HL-60 (cell line): ENCODE measurements at regions not wholly inside any gene's neighbourhood (a gene's known extent, or its start where the extent isn't known, plus 50 kb on each side); places are given as distances from the start of the nearest gene placed in this dataset.

Source experiments
- DNase-seq, 2 experiments: peaks; one replicate each; pipeline ENCODE4 v3.0.0-alpha.2; 2010 to 2020; ENCODE audit warnings: low read depth in 1 of 2, low spot score in 1 of 2
- H3K27ac ChIP-seq: fragments of 250-450 bp; sonication (Bioruptor Pico); replicated peaks from 2 replicates; pipeline ENCODE4 v1.5.1; 2020; ENCODE audit warnings: mild to moderate bottlenecking, moderate library complexity
- H3K27me3 ChIP-seq: fragments of 250-450 bp; sonication (Bioruptor Pico); 2 replicates; pipeline ENCODE4 v1.5.1; 2021; ENCODE audit warnings: mild to moderate bottlenecking, moderate library complexity; ENCODE audit not compliant: insufficient read depth, poor library complexity, severe bottlenecking
- H3K4me3 ChIP-seq: replicated peaks from 2 replicates; pipeline ENCODE4 v1.5.1; 2011; ENCODE audit warnings: mild to moderate bottlenecking, control low read depth, low read length; ENCODE audit not compliant: insufficient read depth
- GABPA ChIP-seq: IDR thresholded peaks from 2 replicates; pipeline ENCODE4 v1.6.1; 2012; ENCODE audit warnings: low read depth
- POLR2AphosphoS5 ChIP-seq: IDR thresholded peaks from 2 replicates; pipeline ENCODE4 v1.6.1; 2012; ENCODE audit warnings: low read depth
- SPI1 ChIP-seq: IDR thresholded peaks from 2 replicates; pipeline ENCODE4 v1.6.1; 2012; ENCODE audit warnings: low read depth, mild to moderate bottlenecking, borderline replicate concordance
- TF ChIP-seq, protein P1 (sequence below): IDR thresholded peaks from 2 replicates; pipeline ENCODE4 v1.6.1; 2012; ENCODE audit warnings: low read depth; ENCODE audit not compliant: insufficient replicate concordance
- TF ChIP-seq, protein P2 (sequence below): IDR thresholded peaks from one replicate; pipeline ENCODE4 v1.5.1; 2011; ENCODE audit warnings: low read length, control low read depth, inconsistent platforms; ENCODE audit not compliant: insufficient read depth

DNA sequence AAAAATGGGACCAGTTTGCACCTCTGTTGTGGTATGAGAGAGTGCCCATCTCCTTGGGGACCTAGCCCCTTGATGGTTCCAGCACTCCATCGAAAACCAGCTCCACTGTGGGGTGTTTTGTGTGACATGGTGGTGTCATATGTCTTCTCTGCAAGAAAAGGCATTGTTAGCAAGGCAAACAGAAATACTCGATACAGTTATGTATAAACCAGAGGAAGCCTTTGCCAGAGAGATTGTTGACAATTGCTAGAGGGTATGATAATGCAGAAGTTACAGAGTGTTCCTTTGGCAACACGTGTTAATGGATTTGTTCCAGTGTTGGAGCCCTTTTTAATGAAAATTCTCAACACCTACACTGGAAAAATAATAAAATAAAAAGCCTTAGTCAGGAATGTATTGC lies 270.4 kb upstream of the DMRT1 start:
- DNase-seq = no peak
- no peak for TF ChIP-seq SPI1
- TF ChIP-seq POLR2AphosphoS5 = no peak
- no peak for TF ChIP-seq GABPA
- TF ChIP-seq, protein P1, sequence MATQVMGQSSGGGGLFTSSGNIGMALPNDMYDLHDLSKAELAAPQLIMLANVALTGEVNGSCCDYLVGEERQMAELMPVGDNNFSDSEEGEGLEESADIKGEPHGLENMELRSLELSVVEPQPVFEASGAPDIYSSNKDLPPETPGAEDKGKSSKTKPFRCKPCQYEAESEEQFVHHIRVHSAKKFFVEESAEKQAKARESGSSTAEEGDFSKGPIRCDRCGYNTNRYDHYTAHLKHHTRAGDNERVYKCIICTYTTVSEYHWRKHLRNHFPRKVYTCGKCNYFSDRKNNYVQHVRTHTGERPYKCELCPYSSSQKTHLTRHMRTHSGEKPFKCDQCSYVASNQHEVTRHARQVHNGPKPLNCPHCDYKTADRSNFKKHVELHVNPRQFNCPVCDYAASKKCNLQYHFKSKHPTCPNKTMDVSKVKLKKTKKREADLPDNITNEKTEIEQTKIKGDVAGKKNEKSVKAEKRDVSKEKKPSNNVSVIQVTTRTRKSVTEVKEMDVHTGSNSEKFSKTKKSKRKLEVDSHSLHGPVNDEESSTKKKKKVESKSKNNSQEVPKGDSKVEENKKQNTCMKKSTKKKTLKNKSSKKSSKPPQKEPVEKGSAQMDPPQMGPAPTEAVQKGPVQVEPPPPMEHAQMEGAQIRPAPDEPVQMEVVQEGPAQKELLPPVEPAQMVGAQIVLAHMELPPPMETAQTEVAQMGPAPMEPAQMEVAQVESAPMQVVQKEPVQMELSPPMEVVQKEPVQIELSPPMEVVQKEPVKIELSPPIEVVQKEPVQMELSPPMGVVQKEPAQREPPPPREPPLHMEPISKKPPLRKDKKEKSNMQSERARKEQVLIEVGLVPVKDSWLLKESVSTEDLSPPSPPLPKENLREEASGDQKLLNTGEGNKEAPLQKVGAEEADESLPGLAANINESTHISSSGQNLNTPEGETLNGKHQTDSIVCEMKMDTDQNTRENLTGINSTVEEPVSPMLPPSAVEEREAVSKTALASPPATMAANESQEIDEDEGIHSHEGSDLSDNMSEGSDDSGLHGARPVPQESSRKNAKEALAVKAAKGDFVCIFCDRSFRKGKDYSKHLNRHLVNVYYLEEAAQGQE = no peak
- TF ChIP-seq, protein P2, sequence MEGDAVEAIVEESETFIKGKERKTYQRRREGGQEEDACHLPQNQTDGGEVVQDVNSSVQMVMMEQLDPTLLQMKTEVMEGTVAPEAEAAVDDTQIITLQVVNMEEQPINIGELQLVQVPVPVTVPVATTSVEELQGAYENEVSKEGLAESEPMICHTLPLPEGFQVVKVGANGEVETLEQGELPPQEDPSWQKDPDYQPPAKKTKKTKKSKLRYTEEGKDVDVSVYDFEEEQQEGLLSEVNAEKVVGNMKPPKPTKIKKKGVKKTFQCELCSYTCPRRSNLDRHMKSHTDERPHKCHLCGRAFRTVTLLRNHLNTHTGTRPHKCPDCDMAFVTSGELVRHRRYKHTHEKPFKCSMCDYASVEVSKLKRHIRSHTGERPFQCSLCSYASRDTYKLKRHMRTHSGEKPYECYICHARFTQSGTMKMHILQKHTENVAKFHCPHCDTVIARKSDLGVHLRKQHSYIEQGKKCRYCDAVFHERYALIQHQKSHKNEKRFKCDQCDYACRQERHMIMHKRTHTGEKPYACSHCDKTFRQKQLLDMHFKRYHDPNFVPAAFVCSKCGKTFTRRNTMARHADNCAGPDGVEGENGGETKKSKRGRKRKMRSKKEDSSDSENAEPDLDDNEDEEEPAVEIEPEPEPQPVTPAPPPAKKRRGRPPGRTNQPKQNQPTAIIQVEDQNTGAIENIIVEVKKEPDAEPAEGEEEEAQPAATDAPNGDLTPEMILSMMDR = no peak
- Histone ChIP-seq H3K27ac (no peak overlapping the region), H3K27me3 (no peaks in the 10 kb centered on the region), H3K4me3 (no peak overlapping the region)

DNA sequence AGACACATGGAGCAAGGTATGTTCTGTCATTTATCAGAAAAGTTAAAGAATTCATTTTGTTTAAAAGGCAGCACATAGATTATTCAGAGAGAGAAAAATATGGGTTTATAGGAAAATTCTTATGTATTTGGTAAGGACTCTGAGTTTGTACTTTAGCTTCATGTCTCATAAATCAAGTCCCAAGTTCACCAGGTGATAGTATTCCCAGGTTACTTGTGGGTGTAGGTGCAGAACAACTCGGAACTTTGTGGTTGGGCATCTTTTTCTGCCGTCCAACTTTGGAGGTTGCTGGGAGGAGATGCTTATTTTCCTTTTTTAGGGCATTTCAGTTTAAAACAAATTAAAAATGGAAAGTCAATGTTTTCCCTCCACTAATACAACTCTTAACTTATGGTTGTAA lies 269.8 kb upstream of the DMRT1 start:
- no peak overlapping the region for H3K27ac ChIP-seq
- H3K4me3 ChIP-seq = no peak overlapping the region
- no peak for DNase-seq
- no peaks in the 10 kb centered on the region for H3K27me3 ChIP-seq
- TF ChIP-seq SPI1 = no peak
- TF ChIP-seq, protein P2 = no peak
- TF ChIP-seq, protein P1 = no peak
- TF ChIP-seq GABPA = no peak
- no peak for TF ChIP-seq POLR2AphosphoS5

DNA sequence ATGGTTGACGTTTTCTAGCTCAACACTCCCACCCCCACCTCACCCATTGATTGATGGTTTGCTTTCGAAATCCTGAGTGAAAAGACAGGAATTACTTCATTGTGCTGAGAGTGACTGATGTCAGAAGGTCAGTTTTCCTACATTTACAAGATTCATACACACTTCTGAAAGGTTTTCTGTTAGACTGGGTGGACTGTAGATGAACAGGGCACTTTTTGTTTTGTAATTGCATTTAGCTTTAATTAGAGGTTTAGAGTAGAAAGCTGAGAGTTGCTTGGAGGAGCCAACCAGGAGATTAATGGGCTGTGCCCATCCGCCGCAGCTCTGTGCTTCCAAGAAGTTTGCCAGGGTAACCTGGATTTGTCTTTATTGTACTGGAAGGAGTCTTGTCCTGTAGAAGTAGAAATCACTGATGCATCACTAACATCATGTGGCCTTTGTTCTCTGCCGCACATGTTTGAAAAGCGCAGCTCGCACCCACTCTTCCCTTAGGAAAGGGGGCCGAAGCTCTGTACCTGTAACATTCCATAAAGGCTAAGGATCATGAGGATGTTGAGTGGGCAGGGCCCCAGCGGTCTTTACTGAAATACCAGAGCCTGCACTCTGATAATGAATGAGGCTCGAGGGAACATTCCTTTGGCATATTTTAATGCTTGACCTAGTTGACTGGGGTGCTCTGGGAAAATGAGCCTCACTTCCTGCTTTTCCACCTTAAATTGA lies 267.6 kb upstream of the DMRT1 start:
- Histone ChIP-seq H3K4me3 (no peak overlapping the region), H3K27ac (no peak overlapping the region), H3K27me3 (no peaks in the 10 kb centered on the region)
- no peak for DNase-seq
- TF ChIP-seq, protein P1 = no peak
- TF ChIP-seq GABPA (no peak), SPI1 (no peak), POLR2AphosphoS5 (no peak)
- TF ChIP-seq, protein P2 = no peak
